ENCODE measurements at regions not wholly inside any gene's neighbourhood (a gene's known extent, or its start where the extent isn't known, plus 50 kb on each side); places are given as distances from the start of the nearest gene placed in this dataset.

DNA sequence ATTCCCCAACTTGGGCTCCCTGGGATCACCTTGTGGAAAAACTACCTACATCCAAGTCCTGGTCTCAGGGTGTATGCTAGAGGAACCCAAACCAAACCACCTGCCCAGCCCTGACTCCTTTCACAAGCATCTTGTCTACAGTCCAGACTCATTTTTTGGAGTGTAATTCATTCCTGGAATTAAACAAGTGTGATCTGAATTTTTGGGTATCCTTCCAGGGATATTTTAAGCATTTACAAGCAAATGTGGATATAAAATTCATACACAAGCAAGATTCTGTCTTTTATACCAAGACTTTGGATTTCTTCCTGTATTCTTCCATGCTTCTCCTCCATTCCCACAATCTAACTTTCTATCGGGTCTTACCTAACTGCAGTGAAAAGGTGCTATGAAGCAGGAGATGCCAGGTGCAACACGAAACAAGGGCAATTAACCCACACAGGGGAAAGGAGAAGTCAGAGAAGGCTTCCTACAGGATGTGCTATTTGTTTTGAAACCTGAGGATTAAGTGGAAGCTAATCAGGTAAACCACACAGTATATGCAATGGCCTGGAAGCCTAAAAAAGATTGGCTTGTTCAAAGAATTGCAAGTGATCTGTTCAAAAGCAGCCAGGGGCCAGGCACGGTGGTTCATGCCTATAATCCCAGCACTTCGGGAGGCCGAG, 417.2 kb upstream of the C16orf82 start:
- no peak for DNase-seq (ENCODE audit: low read depth, low spot score)

DNA sequence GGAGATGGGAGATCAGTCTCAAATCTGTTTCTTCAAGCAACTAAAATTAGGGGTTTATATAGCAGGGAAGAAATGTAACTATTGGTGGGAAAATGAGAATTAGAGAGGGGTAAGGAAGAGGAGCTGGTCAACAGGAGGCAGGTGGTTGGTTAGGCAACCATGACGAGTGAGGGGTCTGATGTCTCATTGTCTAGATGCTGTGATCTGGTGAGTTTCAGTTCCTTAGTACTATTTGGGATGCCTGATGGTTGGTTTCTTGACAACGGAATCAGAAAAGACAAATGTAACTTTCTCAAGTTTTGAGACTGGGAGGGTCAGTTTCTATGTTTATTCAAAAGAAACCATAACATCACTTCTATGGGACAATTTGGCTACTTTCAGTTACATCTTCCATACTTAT, 415.3 kb upstream of the C16orf82 start:
- DNase-seq (ENCODE audit: low read depth, low spot score) = no peak

DNA sequence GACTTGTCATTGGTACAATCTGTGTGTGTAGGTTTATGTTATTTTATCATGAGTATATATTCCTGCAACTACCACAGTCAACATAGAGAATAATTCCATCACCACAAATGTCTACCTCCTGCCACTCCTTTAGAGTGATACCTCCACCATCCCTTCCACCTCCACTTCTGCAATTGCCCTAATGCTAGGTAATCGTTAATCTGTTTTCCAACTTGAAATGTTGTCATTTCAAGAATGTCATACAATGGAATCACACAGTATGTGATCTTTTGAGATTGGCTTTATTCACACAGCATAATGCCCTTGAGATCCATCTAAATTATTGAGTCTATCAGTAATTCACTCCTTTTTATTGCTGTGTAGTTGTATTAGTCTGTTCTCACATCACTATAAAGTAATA, 414.8 kb upstream of the C16orf82 start:
- no peak for DNase-seq (ENCODE audit: low read depth, low spot score)

DNA sequence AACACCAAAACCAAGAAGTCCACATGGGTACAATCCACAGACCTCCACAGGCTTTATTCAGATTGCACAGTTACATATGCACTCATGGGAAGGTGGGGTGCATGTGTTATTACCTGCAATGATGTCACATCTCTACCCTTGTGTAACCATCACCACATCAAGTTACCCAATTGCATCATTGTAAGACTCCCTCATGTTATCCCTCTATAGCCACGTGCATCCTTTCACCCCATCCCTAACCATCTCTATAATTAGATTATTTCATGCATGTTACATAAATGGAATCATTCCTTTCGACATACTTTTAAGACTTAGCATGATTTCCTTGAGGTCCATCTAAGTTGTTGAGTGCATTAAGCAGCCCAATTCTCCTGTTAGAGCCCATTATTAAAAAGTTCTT, 408.2 kb upstream of the C16orf82 start:
- DNase-seq (ENCODE audit: low read depth, low spot score) = no peak

DNA sequence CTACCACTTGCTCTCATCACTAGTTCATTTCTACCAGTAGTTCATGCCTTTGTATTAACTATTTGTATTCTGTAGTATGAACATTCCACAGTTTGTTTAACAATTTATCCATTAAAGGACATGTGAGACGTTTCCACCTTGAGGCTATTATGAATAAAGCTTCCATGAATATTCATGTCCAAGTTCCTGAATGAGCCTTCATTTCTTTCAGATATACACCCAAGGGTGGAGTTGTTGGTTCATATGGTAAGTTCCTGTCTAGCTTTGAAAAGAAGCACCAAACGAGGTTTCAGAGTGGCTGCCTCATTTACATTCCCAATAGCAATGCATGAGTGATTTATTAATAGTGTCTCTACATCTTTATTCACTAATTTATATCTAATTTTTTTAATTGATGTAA, 407.8 kb upstream of the C16orf82 start:
- DNase-seq (ENCODE audit: low read depth, low spot score) = no peak

DNA sequence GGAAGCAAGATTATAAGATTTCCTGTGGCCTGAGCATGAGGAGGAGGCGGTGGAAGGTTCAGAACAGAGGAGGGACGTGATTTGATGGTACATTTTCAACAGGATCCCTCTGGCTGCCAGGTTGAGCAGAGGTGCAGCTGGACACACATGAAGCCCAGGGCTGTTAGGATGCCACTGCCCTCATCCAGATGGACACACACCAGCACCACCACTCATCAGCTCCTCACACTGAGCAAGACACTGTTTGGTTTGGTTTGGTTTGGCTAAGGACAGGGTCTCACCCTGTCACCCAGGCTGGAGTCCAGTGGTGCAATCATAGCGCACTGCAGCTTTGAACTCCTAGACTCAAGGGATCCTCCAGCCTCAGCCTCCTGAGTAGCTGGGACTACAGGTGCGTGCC, 402.6 kb upstream of the C16orf82 start:
- no peak for DNase-seq (ENCODE audit: low read depth, low spot score)

DNA sequence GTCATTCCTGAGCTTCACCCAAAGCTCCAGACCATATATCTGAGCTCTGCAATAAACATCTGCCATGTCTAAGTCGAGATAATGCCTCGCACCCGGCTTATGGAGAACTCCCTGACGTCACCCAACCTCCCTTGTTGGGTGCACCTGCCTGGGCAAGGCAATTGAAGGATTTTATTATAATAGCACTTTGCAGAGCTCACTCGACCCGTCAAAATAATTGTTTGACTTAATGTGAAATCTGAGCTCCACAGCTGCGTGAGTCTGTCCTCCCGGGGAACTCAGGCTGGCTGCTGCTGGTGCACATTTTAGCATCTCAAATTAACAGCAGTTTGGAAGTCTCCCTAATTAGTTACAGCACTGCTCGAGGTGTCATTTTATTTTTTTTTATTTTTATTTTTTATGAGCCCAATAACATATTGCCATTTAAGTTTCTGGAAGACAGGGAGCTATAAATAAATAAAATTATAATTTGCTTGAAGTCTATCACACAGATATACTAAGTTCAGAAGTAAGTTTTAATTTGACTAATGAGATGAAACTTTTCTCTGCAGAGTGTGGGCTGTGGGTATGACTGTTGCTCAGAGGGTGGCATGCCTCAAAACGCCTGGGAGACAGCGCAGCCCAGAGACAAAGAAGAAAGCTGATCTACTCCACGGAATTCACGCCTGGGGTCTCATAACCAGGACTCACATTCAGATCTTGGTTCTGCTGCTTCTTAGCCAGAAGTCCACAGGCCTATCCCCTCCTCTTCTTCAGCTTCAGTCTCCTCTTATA, 401.4 kb upstream of the C16orf82 start:
- DNase-seq (ENCODE audit: low read depth, low spot score) = no peak

DNA sequence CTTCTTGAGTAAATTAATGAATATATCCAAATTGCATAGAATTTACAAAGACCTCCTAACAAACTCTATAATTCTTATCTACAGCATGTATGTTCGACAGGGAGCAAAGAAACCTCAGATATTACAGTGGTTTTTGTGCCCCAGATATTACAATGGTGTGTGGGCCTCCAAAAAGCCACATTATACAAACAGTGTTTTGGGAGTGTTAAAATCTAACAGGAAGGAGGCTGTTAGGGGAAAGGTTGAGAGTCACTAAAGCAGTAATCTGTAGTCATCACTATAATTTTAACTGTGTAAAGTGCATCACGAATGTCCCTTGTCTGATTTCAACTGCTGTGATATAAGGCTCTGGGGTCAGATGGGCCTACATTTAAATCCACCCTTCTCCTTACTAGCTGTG, 400.2 kb upstream of the C16orf82 start:
- no peak for DNase-seq (ENCODE audit: low read depth, low spot score)

DNA sequence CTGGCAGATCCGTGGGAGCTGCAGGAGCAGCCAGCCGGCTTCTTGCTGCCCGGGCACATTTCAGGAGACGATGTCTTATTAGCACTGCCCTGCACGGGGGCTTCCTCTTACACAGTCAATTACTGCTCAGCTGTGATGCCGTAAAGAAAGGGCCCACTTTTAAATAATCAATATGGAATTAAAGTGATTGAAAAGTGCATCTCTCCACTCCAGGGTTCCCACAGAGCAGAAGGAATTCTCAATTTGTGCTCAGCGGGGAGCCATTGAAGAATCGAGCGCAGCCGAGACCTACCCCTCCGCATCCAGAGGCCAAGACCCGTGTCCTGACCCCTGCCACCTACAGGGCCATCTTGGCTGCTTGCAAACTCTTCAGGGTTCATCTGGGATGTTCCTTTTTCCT, 399.4 kb upstream of the C16orf82 start:
- DNase-seq (ENCODE audit: low read depth, low spot score) = no peak

DNA sequence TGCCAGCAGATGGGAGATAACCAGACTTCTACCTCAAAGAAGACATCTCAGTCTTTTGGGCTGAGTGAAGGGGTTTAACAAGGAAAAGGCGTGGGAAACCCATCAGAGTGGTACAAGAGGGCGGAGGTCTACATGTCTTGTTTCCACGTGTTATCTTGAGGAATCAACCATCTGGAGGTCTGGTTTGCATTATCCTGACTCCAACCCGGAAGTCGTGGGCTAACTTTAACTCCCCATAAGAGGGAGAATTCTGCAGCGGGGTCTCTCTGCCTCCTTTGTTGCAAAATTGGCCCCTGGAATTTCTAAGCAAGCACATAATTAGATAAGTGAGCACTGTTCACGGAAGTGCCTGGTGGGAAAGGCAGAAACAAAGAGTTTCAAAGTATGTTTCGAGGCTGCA, 398.7 kb upstream of the C16orf82 start:
- no peak for DNase-seq (ENCODE audit: low read depth, low spot score)

DNA sequence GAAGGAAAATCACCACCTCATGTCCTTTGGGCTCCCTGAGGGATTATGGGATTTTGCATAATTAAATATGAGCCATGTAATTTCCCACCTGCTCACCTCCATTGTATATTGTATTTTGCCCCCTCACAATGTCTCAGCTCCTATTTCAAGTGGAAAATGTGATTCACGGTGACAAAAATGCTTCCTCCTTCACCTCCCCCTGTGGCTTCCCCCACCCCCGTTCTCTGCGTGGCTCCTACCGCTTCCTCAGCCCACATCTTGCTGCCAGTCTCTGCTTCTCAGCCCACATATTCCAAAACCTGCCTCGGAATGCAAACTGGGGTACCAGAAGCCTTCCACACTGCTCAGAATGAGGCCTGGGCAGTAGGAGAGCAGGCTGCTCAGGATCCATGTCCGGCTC, 394.5 kb upstream of the C16orf82 start:
- DNase-seq (ENCODE audit: low read depth, low spot score) = no peak

DNA sequence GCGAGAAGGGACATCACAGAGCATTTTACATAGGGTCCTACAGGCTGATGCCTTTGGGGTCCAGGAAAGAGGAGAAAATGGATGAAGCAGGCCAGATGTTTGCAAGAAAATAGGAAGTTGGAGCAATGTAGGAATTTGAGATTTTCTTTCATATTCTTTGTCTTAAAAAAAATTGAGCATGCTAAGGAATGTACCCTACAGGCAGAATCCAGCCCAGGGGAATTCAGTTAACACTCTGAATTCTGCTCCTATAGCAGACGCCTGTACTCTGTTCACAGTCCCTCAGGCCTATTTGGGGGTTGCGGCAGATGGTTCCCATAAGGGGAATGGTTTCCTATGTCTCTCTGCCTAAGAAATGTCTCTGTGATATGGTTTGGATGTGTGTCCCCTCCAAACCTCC, 393.7 kb upstream of the C16orf82 start:
- no peak for DNase-seq (ENCODE audit: low read depth, low spot score)

DNA sequence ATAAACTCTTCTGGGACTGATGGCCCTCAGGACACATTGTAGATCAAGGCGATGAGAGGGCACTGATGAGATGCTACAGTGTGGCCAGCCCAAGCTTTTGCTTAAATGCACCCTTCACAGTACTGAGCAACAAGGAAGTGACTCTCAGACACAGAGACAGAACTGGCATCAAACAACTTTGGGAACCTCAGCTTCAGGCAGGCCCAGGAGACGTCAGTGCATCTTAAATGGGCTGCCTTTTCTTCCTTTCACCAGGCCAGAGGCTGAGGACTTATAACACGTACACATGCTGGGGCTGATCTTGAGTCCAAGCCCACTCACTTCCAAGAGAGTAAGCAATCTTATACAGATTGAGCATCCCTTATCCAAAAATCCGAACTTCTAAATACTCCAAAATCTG, 386.1 kb upstream of the C16orf82 start:
- no peak for DNase-seq (ENCODE audit: low read depth, low spot score)

DNA sequence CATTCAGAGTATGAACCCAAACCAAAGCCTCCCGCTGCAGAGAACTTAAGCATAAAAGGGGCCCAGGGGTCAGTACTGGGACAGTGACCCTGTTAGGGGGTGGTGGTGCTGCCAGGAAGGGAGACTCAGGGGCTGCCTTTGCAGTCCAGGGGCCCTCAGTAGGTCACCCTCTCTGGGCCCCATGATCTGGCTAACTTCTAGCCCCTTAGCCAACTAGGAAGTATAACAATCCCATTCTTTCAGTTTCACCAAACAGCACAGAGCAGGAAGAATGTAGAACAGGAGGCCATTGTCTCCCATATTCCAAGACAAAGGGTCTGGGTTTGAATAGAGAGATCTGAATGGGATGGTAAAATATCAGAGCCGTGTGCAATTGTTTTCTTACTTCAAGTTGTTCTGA, 378.6 kb upstream of the C16orf82 start:
- DNase-seq (ENCODE audit: low read depth, low spot score) = no peak

DNA sequence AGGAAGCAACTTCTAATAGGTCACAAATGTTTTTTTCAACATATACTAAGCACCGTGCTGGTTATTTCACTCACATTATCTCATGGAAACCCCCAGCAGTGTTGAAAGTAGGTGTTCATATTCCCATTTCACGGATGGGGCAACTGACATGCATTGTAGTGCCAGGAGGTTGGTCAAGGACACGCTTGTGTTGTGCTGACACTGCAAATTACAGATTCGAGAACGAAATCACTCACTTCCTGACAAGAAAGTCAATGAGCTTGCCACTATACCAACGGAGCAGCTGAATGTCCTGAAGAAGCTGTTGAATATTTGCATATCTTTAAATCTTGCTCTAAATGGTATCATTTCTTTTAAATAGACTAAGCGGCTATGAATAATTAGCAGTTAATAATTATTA, 378.0 kb upstream of the C16orf82 start:
- DNase-seq (ENCODE audit: low read depth, low spot score) = no peak

DNA sequence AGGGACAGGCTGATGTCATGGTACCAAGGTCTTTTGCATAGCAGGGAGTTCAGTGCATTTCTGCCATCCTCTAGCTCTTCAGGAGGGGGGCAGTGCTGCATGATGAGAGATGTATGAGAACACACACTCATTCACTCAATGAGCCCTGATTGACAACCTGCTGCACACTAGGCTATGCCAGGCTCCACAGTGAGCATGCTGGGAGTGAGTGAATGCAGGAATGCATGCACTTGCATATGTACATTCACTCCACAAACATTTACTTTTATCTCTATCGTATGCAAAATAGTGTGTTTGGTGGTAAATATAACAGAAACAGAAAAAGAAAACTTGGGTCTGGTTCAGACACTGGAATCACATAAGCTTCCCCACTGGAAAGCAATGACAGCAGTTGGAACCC, 374.1 kb upstream of the C16orf82 start:
- DNase-seq (ENCODE audit: low read depth, low spot score) = no peak

DNA sequence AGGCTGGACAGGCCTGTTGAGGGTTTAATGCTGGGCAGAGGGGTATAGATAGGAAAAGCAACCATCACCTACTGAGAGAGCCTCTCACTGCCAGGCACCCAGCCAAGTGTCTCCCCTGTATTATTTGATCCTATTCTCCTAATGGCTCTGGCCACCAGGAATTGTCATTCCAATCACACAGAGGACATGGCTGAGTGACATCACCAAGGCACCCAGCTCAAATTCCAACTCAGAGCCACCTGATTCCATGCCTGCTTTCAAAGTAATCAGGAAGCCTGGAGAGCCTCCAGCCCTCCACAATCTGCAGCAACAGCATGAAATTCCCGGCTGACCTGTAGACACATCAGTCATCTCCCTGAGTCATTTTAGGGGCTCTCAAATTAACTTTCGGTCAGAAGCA, 368.9 kb upstream of the C16orf82 start:
- no peak for DNase-seq (ENCODE audit: low read depth, low spot score)

DNA sequence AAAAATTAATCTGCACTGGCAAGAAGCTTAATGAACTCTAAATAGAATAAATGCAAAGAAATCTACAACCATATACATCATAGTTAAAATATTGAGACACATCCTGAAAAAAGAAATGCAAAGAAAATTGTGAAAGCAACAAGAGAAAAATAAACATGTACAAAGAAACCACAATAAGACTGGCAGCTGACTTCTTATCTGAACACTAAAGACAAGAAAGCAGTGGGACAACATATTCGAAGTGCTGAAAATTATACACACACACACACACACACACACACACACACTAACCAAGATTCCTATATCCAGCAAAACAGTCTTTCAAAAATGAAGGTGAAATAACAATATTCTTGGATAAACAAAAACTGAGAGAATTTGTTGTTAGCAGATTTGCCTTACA, 366.5 kb upstream of the C16orf82 start:
- no peak for DNase-seq (ENCODE audit: low read depth, low spot score)

DNA sequence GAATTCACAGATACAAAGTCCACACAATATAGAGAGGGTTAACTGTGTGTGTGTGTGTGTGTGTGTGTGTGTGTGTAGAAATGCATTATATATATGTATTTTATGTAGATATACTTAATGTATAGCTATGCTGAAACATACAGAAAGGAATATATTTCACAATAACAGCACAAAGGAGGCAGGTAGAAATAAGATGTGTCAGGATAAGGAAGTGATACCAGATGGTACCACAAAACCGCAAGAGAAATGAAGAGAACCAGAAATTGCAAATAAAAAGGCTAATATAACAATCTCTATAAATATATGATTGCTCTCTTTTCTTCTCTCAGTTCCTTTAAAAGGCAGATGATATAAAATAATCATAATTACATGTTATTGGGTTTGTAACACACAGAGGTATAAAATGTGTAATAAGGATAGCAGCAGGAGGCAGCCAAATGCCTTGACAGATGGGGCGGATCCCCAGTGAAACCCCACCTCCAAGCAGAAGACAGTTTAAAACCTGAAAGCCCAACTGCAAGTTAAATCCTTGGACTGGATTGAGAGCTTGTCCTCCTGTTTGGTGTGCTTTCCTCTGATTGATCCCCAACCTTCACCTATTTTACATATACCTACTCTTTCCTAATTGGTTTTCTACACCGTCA, 365.4 kb upstream of the C16orf82 start:
- no peak for DNase-seq (ENCODE audit: low read depth, low spot score)

DNA sequence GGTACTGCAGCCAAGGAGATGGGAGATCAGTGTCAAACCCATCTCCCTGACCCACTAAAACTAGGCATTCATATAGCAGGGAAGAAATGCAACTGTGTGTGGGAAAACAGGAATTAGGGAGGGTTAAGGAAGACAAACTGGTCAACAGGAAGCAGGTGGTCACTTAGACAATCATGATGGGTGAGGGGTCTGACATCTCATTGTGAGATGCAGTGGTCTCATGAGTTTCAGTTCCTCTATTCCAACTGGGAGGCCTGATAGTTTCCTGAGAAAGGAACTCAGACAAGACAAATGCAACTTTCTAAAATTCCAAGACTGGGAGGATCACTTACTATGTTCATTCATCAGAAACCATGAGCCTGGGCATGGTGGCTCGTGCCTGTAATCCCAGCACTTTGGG, 361.4 kb upstream of the C16orf82 start:
- DNase-seq (ENCODE audit: low read depth, low spot score) = no peak

DNA sequence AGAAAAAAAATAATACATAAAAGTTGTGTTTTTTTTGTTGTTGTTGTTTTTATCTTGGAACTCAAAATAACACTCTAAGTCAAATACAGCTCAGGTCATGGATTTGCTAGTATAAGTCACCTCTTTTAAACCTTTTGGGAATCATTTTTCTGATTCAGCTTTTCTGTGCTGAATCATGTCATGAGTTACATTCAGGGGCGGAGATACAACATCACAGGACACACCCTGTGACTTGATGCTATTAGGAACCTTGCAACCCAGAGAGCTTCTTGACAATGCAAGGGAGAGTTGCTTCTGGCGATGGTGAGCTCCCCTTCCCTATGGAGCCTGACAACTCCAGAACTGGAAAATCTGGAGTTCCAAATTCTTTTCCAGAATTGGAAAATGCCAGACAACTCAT, 358.3 kb upstream of the C16orf82 start:
- DNase-seq (ENCODE audit: low read depth, low spot score) = no peak

DNA sequence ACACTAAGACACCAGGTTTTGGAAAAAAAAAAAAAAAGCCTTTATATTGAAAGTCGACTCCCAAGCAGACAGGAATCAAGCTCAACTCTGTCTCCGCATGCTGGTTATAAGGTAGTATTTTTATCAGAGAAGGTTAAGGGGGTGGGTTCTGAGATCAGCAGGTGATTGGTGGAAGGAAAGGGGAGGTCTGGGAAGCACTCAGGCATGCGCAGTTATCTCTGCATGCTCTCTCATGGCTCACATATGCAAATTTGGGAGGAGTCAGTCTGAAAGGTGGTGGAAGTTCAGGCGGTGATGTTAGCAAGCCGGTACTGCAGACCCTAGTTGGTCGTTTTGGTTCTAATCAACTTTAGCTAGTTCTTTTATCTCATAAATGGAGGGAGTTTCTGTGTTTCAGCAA, 357.6 kb upstream of the C16orf82 start:
- no peak for DNase-seq (ENCODE audit: low read depth, low spot score)

DNA sequence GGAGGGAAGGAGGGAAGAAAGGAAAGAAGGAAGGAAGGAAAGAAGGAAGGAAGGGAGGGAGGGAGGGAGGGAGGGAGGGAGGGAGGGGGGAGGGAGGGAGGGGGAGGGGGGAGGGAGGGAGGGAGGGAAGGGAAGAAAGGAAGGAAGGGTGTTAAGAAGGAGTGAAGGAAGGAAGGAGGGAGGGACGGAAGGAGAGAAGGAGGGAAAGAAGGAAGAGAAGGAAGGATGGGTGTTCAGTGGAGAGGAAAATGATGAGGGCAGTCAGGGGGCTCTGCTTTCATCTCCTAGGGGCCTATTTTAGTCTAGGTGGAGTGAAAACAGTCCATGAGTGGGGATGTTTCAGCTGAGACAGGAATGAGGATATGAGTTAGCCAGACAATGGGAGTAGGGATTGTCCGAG, 357.0 kb upstream of the C16orf82 start:
- no peak for DNase-seq (ENCODE audit: low read depth, low spot score)
